Progenitor cell of endocrine pancreas (in vitro differentiated cells): ENCODE measurements at regions not wholly inside any gene's neighbourhood (a gene's known extent, or its start where the extent isn't known, plus 50 kb on each side); places are given as distances from the start of the nearest gene placed in this dataset.

Source experiments
- DNase-seq: peaks from one replicate; pipeline ENCODE4 v3.0.0; 2021; ENCODE audit warnings: low spot score; ENCODE audit not compliant: unreplicated experiment
- H3K27ac Mint-ChIP-seq: 2 replicates; pipeline ENCODE4 v1.8.0; 2021; ENCODE audit warnings: mild to moderate bottlenecking, moderate library complexity, mixed read lengths
- H3K27me3 Mint-ChIP-seq: 2 replicates; pipeline ENCODE4 v1.8.0; 2021; ENCODE audit warnings: mixed read lengths
- H3K36me3 Mint-ChIP-seq: 2 replicates; pipeline ENCODE4 v1.8.0; 2022; ENCODE audit warnings: mixed read lengths; ENCODE audit not compliant: insufficient read depth
- H3K4me1 Mint-ChIP-seq: 2 replicates; pipeline ENCODE4 v1.8.0; 2021; ENCODE audit warnings: low read depth, mixed read lengths
- H3K4me3 Mint-ChIP-seq: 2 replicates; pipeline ENCODE4 v1.8.0; 2021; ENCODE audit warnings: low read depth, mild to moderate bottlenecking, moderate library complexity, mixed read lengths
- H3K9me3 Mint-ChIP-seq: 2 replicates; pipeline ENCODE4 v1.8.0; 2021; ENCODE audit warnings: low read depth, mixed read lengths
- CTCF ChIP-seq: fragments of 200-600 bp; sonication (generic); IDR thresholded peaks from one replicate; pipeline ENCODE4 v1.5.0; 2021; ENCODE audit warnings: antibody characterized with exemption, mild to moderate bottlenecking; ENCODE audit not compliant: unreplicated experiment

GRCh38 chr5:56608217-56608925 is 207.0 kb upstream of the MAP3K1 start:
- no peak overlapping the region for H3K4me3 Mint-ChIP-seq
- DNase-seq = no peak
- H3K36me3 Mint-ChIP-seq = peaks cover 3% of the 10 kb centered on the region
- no peaks in the 10 kb centered on the region for H3K4me1 Mint-ChIP-seq
- H3K9me3 Mint-ChIP-seq = peaks cover 10% of the 10 kb centered on the region
- H3K27me3 Mint-ChIP-seq = peaks cover 27% of the 10 kb centered on the region
- H3K27ac Mint-ChIP-seq = no peak overlapping the region
- TF ChIP-seq CTCF = no peak

DNA sequence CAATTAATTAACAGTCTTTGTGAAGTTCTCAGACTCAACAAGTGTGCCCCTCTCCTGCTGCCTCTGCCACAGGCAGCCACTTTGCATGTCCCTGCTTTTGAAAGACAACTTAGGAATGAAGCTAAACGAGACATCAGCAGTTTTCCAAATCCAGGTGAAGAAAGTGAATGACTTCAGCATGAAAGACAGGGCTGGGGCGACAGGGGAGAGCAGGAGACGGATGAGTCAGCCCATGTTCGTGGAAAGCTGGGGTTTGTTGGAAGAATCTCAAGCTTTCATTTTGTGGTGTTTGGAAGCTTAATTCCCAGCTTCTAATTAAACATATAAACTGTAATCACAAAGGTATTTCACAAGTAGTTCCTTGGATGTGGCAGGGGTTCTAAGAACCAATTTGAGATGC is 207.8 kb upstream of the MAP3K1 start:
- H3K27ac Mint-ChIP-seq = no peak overlapping the region
- no peak overlapping the region for H3K4me3 Mint-ChIP-seq

DNA sequence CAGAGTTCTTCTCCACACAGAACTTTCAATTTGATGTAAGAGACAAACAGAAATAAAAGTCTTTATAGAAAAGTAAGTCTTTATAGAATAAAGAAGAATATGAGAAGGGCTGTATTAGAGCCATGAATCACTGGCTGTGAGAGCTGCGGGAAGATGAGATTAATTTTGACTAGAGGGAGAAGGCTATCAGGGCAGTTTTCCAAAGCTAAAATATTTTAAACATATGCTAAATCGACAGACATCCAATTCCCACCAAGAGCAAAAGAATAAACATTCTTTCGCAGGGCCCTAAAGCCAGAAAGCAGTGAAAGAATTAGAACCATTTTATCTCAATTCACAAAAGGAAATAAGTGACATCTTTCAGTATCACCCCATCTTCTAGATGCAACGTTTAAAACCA is 208.3 kb upstream of the MAP3K1 start:
- no peak for TF ChIP-seq CTCF
- no peaks in the 10 kb centered on the region for H3K4me1 Mint-ChIP-seq
- peaks cover 3% of the 10 kb centered on the region for H3K36me3 Mint-ChIP-seq
- no peak for DNase-seq
- H3K4me3 Mint-ChIP-seq = no peak overlapping the region
- no peak overlapping the region for H3K27ac Mint-ChIP-seq
- H3K27me3 Mint-ChIP-seq = peaks cover 31% of the 10 kb centered on the region
- peaks cover 10% of the 10 kb centered on the region for H3K9me3 Mint-ChIP-seq

More for the DNA sequence above, 207.8 kb upstream of the MAP3K1 start:
- no peak for TF ChIP-seq CTCF
- Mint-ChIP-seq H3K9me3 (peaks cover 10% of the 10 kb centered on the region), H3K27me3 (peaks cover 27% of the 10 kb centered on the region), H3K4me1 (no peaks in the 10 kb centered on the region), H3K36me3 (peaks cover 3% of the 10 kb centered on the region)
- DNase-seq = no peak

DNA sequence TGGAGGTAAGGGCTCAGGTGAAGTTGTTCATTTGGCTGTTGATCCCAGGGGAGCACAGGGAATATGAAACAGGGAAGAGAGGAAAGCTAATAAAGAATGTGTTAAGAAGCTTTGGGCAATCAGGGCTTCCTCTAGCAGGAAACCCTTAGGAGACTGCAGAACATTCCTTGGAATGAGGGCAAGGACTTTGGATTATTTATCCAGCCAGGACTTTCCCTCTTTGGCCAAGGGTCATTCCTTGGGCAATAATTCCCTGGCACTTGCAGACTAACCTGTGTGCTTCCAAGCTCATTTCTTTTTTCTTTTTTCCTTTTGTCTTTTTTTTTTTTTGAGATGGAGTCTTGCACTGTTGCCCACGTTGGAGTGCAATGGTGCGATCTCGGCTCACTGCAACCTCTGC is 209.2 kb upstream of the MAP3K1 start:
- Mint-ChIP-seq H3K36me3 (no peaks in the 10 kb centered on the region), H3K4me1 (no peaks in the 10 kb centered on the region), H3K27me3 (peaks cover 38% of the 10 kb centered on the region), H3K4me3 (no peak overlapping the region), H3K9me3 (peaks cover 3% of the 10 kb centered on the region), H3K27ac (no peak overlapping the region)
- DNase-seq = no peak
- no peak for TF ChIP-seq CTCF

DNA sequence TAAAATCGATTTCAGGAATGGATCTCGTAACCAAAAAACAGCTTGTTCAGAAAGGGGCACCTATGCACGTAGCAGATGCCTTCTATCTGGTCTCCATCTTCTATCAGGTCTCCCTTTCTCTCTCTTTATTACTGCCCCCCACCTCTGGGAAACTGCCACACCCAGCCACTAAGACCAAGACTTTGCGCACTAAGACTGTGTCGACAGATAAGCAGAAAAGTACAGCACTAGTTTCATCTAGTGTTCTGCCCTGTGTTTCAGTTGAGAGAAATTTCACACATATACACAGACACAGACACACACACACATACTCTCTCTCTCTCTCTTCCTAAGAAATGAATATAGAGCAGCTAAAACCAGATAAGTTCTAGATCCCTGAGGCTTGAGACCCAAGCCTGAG is 210.1 kb upstream of the MAP3K1 start:
- Mint-ChIP-seq H3K36me3 (no peaks in the 10 kb centered on the region), H3K27ac (no peak overlapping the region), H3K9me3 (no peaks in the 10 kb centered on the region), H3K4me3 (no peak overlapping the region), H3K27me3 (peaks cover 46% of the 10 kb centered on the region), H3K4me1 (no peaks in the 10 kb centered on the region)
- no peak for TF ChIP-seq CTCF
- DNase-seq = no peak
